Thymus (tissue), 11 donors: ENCODE measurements at regions not wholly inside any gene's neighbourhood (a gene's known extent, or its start where the extent isn't known, plus 50 kb on each side); places are given as distances from the start of the nearest gene placed in this dataset.

ENCODE experiments used
- DNase-seq, 9 donors: peaks; one replicate each; pipeline ENCODE4 v3.0.0-alpha.2; 2013; ENCODE audit warnings: low spot score in 9 of 9, low read depth in 6 of 9, missing footprints in 1 of 9
- H3K27ac ChIP-seq, 2 donors: one replicate each; pipeline ENCODE4 v1.5.1; 2013; ENCODE audit warnings: control low read depth in 1 of 2, low read depth in 1 of 2, low read length in 1 of 2, mild to moderate bottlenecking in 1 of 2, moderate library complexity in 1 of 2
- H3K27me3 ChIP-seq, 2 donors: one replicate each; pipeline ENCODE4 v1.5.1; 2013; ENCODE audit warnings: low read length in 1 of 2; ENCODE audit not compliant: control insufficient read depth in 2 of 2, insufficient read depth in 1 of 2
- H3K36me3 ChIP-seq, 2 donors: one replicate each; pipeline ENCODE4 v1.5.1; 2013; ENCODE audit warnings: low read length in 1 of 2, mild to moderate bottlenecking in 1 of 2, moderate library complexity in 1 of 2; ENCODE audit not compliant: control insufficient read depth in 2 of 2, insufficient read depth in 2 of 2
- H3K4me1 ChIP-seq, 2 donors: one replicate each; pipeline ENCODE4 v1.5.1; 2013; ENCODE audit warnings: low read length in 2 of 2; ENCODE audit not compliant: control insufficient read depth in 2 of 2, insufficient read depth in 2 of 2
- H3K4me3 ChIP-seq, 2 donors: one replicate each; pipeline ENCODE4 v1.5.1; 2013; ENCODE audit warnings: low read length in 2 of 2, control low read depth in 1 of 2, mild to moderate bottlenecking in 1 of 2
- H3K9me3 ChIP-seq, 2 donors: one replicate each; pipeline ENCODE4 v1.5.1; 2013; ENCODE audit warnings: low read length in 1 of 2, mild to moderate bottlenecking in 1 of 2; ENCODE audit not compliant: control insufficient read depth in 2 of 2, insufficient read depth in 1 of 2
- WGBS: extraction: QIAGEN DNeasy Blood & Tissue Kit; methylation state at CpG from one replicate; pipeline ENCODE4 v1.1.7; 2013; 5-methylcytosine and 5-hydroxymethylcytosine counted together
- donor health status: healthy.

- WGBS, result 98% methylated on average over 2 of the region's 2 CpGs
- Histone ChIP-seq H3K36me3 (no peaks in the 10 kb centered on the region), H3K4me1 (no peaks in the 10 kb centered on the region), H3K27ac (no peak overlapping the region), H3K27me3 (no peaks in the 10 kb centered on the region), H3K4me3 (no peak overlapping the region), H3K9me3 (no peaks in the 10 kb centered on the region)
- no peak for DNase-seq
Observed at GRCh38 chr9:32220750-32221149, 163.7 kb upstream of the ACO1 start.

DNA sequence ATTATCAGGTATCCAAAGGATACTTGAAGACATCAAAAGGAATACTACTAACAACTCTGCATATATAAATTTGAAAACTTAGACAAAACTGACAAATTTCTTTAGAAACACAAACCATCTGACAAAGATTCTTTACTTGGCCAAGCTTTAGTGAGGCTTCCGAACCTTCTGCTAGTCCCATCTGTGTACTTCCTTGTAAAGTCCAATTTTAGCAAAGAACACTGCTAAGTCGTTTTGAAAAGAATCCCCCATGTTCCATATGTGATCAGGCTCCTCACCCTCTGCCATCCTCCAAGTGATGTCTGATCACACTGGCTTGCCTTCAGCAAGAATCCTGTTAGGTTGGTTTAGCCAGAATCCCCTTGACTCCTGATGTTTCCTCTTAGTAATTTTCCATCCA, 150.0 kb upstream of the ACO1 start:
- Histone ChIP-seq H3K27me3 (no peaks in the 10 kb centered on the region), H3K9me3 (no peaks in the 10 kb centered on the region), H3K4me3 (no peak overlapping the region), H3K36me3 (no peaks in the 10 kb centered on the region), H3K27ac (no peak overlapping the region), H3K4me1 (no peaks in the 10 kb centered on the region)
- DNase-seq, result no peak
- WGBS, result 78% methylated on average over 2 of the region's 2 CpGs

- DNase-seq, result no peak
- H3K27ac ChIP-seq, result no peak overlapping the region
- H3K27me3 ChIP-seq, result no peaks in the 10 kb centered on the region
- no peak overlapping the region for H3K4me3 ChIP-seq
- no peaks in the 10 kb centered on the region for H3K36me3 ChIP-seq
- no peaks in the 10 kb centered on the region for H3K9me3 ChIP-seq
- 89% methylated on average over 3 of the region's 3 CpGs for WGBS
- H3K4me1 ChIP-seq, result no peaks in the 10 kb centered on the region
Observed at GRCh38 chr9:32247168-32247567, 137.3 kb upstream of the ACO1 start.

DNA sequence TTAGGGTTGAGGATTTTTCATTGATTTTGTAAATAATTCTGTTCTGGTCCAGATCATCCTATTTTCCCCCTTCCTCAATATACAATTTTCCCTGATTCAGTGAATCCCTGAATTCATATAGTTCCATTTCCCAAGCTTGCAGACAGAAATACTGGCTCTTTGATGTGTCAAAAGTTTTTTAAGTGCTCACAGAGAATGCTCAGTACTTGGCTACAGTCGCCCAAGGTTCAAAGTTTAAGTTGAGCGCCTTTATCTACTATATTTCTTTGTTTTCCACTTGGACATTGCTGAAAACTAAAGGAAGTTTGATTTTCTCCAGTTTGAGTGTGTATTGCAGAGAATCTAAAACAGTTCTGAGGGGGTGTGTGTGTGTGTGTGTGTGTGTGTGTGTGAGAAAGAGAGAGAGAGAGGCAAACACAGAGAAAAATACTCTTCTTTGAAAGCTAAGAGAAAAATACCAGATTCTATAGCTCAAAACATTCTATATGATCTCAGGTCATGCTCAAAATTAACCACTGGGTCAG, 136.2 kb upstream of the ACO1 start:
- Histone ChIP-seq H3K4me3 (no peak overlapping the region), H3K27ac (no peak overlapping the region), H3K9me3 (no peaks in the 10 kb centered on the region), H3K4me1 (no peaks in the 10 kb centered on the region), H3K36me3 (no peaks in the 10 kb centered on the region), H3K27me3 (no peaks in the 10 kb centered on the region)
- no peak for DNase-seq
- 92% methylated on average over 2 of the region's 2 CpGs for WGBS

DNA sequence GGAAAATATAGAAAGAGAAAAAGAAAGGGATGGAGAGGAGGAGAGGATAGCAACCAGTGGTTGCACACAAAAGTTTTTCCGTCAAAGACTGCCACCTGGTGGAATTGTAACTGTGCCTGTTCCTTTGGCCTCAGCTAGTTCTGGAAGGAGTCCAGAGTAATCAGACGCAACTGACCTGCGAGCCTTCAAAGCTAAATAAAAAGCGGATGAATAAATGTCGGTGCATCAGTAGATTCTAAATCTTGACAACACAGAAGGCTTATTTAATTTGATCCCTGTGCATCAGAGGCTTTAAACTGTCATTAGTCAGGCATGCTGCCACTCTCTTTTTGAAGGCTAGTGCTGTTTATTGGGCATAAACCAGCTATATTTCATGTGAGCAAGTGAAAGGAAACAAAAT, 132.9 kb upstream of the ACO1 start:
- 11% methylated on average over 5 of the region's 5 CpGs for WGBS
- no peaks in the 10 kb centered on the region for H3K36me3 ChIP-seq
- DNase-seq, result peak in 3 of 9 donors; percentile 4 to 27 (median 10)
- H3K9me3 ChIP-seq, result no peaks in the 10 kb centered on the region
- no peak overlapping the region for H3K27ac ChIP-seq
- no peak overlapping the region for H3K4me3 ChIP-seq
- no peaks in the 10 kb centered on the region for H3K4me1 ChIP-seq
- H3K27me3 ChIP-seq, result no peaks in the 10 kb centered on the region

DNA sequence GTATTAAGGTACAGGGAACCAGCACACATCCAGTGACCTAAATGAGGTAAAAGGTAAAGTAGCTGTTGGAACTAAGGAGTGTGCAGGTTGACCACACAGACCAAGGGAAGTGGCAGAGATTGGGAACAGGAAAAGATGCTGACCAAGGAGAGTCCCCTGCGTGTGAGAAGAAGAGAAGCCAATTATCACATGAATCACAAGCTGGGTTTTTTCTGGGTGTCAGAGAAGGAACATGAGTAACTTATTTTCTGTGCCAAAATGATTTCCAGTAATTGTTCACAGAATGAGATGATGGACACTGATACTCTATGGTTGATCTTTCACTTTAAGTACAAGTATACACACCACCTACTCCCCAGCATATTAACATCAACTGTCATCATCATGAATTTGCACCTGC, 130.7 kb upstream of the ACO1 start:
- no peak overlapping the region for H3K4me3 ChIP-seq
- H3K36me3 ChIP-seq, result no peaks in the 10 kb centered on the region
- no peaks in the 10 kb centered on the region for H3K4me1 ChIP-seq
- H3K27me3 ChIP-seq, result no peaks in the 10 kb centered on the region
- H3K27ac ChIP-seq, result no peak overlapping the region
- DNase-seq, result no peak
- 48% methylated on average over 1 of the region's 1 CpG for WGBS
- no peaks in the 10 kb centered on the region for H3K9me3 ChIP-seq

DNA sequence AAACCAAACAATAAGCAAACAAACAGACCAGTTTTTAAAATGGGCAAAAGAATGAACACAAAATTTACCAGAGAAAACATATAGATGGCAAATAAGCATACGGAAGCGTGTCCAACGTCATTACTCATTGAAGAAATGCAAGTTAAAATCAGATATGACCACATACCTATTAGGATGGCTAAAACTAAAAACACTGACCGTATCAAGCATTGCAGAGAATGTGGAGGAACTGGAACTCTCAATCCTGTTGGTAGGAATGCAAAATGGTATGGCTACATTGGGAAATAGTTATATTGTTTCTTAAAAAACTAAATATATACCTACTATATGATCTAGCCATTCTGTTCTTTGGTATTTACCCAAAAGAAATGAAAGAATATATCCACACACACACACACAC, 129.4 kb upstream of the ACO1 start:
- H3K4me1 ChIP-seq, result no peaks in the 10 kb centered on the region
- 94% methylated on average over 4 of the region's 4 CpGs for WGBS
- H3K36me3 ChIP-seq, result no peaks in the 10 kb centered on the region

GRCh38 chr9:32258482-32258881, 126.0 kb upstream of the ACO1 start:
- H3K4me3 ChIP-seq, result no peak overlapping the region
- H3K36me3 ChIP-seq, result no peaks in the 10 kb centered on the region
- no peak for DNase-seq
- H3K27ac ChIP-seq, result no peak overlapping the region
- 95% methylated on average over 2 of the region's 2 CpGs for WGBS
- no peaks in the 10 kb centered on the region for H3K4me1 ChIP-seq
- H3K9me3 ChIP-seq, result no peaks in the 10 kb centered on the region
- H3K27me3 ChIP-seq, result no peaks in the 10 kb centered on the region

More for the DNA sequence above, 129.4 kb upstream of the ACO1 start:
- H3K4me3 ChIP-seq, result no peak overlapping the region
- H3K27ac ChIP-seq, result no peak overlapping the region
- no peak for DNase-seq
- H3K9me3 ChIP-seq, result no peaks in the 10 kb centered on the region
- H3K27me3 ChIP-seq, result no peaks in the 10 kb centered on the region

DNA sequence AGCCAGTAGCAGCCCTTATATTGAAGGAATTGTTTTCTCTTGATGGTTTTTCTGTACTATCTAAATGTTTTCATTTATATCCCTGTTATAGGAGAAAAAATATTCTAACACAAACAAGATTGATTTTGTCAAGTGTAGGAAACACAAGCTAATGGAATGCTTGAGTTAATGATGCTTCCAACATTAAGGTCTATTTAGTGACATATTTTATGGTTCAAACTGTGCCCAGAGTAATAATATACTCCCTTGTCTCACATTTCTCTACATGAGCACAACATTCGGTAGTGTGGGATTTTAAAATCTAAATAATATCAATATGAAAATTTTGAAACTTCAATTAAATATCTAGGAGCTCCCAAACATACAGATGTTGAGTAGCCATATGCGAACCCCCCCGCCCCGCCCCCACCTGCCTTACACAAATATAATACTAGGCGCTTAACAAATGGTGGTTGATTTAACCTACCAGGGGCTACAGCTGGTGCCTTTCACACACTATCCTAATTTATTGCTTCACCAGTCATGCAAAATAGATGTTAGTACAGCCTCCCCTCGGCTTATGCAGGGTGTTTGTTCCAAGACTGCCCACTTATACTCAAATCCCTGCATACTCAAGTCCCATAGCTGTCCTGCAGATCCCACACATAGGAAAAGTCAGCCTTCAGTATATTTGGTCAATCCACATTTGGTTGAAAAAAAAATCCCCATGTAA, 124.1 kb upstream of the ACO1 start:
- no peaks in the 10 kb centered on the region for H3K4me1 ChIP-seq
- WGBS, result 91% methylated on average over 6 of the region's 6 CpGs
- no peaks in the 10 kb centered on the region for H3K27me3 ChIP-seq
- DNase-seq, result no peak
- no peak overlapping the region for H3K27ac ChIP-seq
- no peaks in the 10 kb centered on the region for H3K9me3 ChIP-seq
- no peak overlapping the region for H3K4me3 ChIP-seq
- H3K36me3 ChIP-seq, result no peaks in the 10 kb centered on the region
